Head of caudate nucleus (tissue), 42 donors: ENCODE measurements at regions not wholly inside any gene's neighbourhood (a gene's known extent, or its start where the extent isn't known, plus 50 kb on each side); places are given as distances from the start of the nearest gene placed in this dataset.

ENCODE experiments used
- DNase-seq, 42 donors: peaks; one replicate each; pipeline versions ENCODE4 v3.0.0 to v3.0.0-alpha.2; 2020 to 2021; ENCODE audit warnings: mixed read lengths in 7 of 42
- intact Hi-C: fragments of 100-400 bp; cut with DNase I; formaldehyde crosslinking; loops from one replicate; pipeline ENCODE4 v1.15.0; 2022

GRCh38 chr9:23587433-23587832 lies 238.6 kb downstream of the ELAVL2 start:
- intact Hi-C loops, result no loop called here
- peak; percentile 7 to 72 (median 49) for DNase-seq

GRCh38 chr9:23587903-23588302 lies 238.1 kb downstream of the ELAVL2 start:
- intact Hi-C loops, result no loop called here
- DNase-seq, result no peak

GRCh38 chr9:23590276-23591000 lies 235.6 kb downstream of the ELAVL2 start:
- intact Hi-C loops, result no loop called here
- no peak for DNase-seq

GRCh38 chr9:23594421-23594820 lies 231.6 kb downstream of the ELAVL2 start:
- no peak for DNase-seq
- intact Hi-C loops, result no loop called here

- intact Hi-C loops, result no loop called here
Observed at GRCh38 chr9:23596913-23597634, 229.0 kb downstream of the ELAVL2 start.

DNA sequence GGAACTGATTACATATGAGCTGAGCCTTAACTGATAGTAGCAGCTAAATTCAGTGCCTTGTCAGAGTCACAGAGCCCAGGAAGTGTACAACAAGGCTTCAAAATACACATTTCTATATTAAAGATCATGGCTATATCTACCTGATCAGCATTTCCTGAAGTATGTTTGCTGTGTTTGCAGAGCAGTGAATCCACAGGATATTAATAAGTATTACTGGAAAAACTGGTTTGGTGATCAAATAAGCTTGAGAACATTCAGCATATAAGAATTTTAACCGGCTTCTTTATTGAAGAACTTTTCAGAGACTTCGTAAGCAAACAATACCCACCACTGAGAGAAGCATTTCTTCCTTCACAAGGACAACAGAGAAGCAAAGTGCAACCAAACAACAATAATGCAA lies 227.0 kb downstream of the ELAVL2 start:
- no peak for DNase-seq
- intact Hi-C loops, result no loop called here

More at GRCh38 chr9:23596913-23597634, 229.0 kb downstream of the ELAVL2 start:
- no peak for DNase-seq

DNA sequence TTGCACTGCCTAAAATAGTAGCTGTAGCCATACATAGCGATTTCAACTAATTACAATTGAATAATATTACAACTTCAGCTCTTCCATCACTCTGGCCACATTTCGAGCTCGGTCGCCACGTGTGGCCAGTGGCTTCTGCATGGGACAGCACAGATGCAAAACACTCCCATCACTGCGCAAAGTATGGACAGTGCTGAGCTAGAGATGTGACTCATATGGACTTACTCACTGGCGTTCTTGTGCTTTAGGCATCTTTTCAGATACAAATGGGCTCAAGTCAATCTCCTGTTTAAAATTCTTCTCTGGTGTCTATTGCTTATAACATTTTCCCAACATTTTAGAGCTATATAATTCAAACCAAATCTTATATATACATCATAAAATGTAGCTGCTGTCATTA lies 222.7 kb downstream of the ELAVL2 start:
- intact Hi-C loops, result no loop called here

DNA sequence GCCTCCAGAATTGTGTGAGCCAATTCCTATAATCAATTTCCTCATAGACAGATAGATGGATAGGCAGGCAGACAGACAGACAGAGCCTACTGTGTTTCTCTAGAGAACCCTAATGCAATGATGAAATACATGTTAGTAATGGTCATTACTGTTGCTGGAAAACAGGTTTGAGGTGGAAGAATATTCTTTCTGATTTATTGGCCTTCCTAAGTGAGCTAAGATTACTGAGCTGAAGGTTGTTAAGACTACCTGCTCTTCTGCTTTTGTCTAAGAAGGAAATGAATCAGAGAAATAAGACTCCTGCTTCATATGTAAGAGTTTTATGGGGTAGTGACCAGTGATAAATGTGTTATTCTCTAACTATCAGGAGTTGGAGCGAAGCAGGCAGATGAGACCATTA lies 219.9 kb downstream of the ELAVL2 start:
- intact Hi-C loops, result no loop called here

More for the DNA sequence above, 222.7 kb downstream of the ELAVL2 start:
- no peak for DNase-seq

DNA sequence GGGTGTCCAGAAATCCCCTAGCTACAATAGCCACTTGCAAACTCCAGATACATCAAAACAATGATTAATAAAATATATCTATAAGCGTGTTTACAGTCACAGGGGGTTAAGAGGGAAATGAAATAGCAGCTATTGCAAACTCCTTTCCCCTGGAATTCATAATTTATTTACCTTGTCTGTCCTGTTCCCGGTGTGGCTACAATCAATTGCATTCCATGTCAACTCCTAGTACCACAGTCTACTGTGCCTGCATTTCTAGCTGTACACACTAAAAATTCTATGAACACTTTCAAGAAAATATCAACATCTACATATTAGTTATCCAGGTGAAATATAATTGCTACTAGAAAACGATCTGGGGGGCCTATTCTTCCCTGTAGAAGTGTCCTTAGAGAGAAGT lies 217.6 kb downstream of the ELAVL2 start:
- DNase-seq, result no peak
- intact Hi-C loops, result no loop called here

More for the DNA sequence above, 219.9 kb downstream of the ELAVL2 start:
- DNase-seq, result no peak

DNA sequence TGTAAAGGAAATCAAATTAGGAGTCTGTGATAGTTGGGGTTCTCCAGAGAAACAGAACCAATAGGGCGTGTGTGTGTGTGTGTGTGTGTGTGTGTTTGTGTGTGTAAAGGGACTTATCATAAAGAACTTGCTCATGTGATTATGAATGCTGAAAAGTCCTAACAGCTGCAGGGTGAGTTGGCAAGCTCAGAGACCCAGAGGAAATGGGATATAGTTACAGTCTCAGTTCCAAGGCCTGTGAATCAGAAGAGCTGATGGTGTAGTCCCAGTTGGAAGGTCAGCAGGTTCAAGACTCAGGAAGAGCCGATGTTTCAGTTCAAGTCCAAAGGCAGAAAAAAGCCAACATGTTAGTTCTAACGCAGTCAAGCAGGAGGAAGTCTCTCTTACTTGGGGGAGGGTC lies 214.2 kb downstream of the ELAVL2 start:
- DNase-seq, result no peak
- intact Hi-C loops, result no loop called here

DNA sequence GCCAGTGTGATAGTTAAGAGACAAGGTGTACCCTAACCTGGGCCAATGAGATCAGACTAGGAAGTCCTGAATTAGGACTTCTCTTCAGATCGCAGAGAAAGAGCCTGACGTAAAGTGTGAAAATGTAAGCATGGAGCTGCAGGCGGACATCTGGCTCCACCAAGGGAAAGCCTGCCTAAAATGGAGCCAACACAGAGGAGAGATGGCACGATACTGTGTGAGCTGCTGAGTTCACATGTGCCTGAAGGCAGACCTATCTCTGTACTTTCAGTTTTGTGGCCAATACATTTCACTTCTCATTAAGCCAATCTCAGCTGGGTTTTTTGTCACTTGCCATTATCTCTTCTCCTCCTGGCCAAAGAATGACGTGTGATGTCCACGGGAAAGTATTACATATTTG lies 210.5 kb downstream of the ELAVL2 start:
- intact Hi-C loops, result no loop called here

DNA sequence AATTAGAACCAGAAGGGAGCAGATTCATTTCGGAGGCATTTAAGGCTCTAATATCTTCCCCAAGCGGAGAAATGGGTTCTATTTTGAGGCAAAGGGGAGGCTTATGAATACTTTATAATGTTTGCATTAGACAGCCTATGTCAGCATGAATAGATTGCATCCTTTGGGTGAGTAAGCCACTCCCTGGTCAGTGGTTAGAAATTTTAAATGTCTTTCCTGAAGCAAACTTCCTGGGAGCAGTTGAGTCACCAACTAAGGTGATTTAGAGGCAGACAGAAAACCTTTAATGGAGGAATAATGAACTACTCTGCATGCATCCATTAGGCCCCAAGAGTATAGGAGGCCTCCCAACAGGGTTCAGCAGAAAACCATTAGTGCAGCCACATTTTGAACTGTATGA lies 204.9 kb downstream of the ELAVL2 start:
- intact Hi-C loops, result no loop called here
- no peak for DNase-seq

More for the DNA sequence above, 210.5 kb downstream of the ELAVL2 start:
- no peak for DNase-seq

DNA sequence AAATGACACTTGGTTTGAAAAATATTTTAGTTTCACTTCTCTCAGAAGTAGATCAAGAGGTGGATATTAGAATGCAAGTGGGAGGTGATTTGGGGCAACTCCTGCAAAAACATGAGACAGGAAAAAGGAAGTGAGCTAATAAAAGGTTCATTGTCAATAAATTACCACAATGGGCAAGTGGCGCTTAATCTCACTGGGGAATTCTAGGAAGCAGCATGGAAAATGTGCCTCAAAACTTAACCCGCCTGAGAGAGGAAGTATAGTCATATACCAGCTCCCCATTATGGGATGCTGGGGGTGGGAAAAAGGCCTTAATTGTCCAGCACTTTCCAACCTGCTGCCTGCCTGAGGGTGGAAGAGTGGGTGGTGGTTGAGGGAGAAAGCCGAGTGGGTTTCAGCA lies 204.1 kb downstream of the ELAVL2 start:
- intact Hi-C loops, result no loop called here

DNA sequence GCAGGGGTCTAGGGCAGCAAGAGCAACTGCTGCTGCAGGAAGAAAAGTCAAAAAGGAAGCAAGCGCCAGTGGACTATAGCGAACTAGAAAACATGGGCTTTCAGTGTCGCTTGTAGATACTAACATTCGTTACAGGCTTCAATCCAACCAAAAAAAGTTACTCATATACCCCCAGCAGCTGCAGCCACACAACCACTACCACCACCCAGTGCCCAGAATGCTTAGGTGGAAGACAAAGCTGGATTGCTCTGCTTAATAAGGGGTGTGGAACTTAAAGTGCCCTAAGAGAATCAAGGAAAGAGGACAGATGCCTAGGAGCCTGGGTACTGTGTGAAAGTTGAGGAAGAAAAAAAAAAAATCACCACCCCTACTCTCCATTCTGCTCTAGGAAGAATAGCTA lies 203.6 kb downstream of the ELAVL2 start:
- no peak for DNase-seq
- intact Hi-C loops, result no loop called here

More for the DNA sequence above, 204.1 kb downstream of the ELAVL2 start:
- DNase-seq, result no peak

DNA sequence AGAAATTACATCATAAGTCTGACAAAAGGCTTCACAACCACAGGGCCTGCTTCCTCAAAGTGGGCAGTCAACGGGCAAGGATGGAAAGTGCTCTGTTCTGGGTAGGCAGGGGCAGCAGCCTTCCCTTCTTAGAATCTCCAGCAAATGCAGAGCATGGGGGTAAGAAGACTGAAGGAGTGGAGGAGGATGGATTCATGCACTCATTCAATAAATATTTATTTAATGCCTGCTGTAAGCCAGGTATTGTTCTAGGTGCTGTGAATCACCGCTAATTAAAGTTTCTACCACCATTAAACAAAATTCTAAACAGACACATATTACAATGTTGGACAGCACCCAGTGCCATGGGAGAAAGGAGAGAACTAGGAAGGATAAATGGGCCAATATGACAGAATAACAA lies 195.6 kb downstream of the ELAVL2 start:
- intact Hi-C loops, result no loop called here
- no peak for DNase-seq

DNA sequence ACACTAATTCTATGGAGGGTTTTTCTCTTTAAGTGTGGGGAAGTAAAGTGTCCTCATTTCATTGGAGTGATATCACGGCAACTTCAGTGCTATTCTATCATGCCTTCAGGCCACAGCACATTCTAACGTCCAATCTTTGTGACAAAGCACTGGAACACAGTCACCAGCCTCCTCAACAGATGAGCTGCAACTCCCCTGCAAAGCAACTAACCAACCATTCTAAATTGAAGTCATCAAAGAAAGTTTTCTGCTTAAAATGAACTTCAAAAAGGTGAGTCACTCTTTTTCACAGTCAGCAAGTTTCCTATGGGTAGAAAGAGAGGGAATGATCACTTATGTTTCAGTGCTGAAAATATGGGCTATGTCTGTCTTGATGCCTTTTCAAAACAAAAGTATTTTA lies 190.8 kb downstream of the ELAVL2 start:
- intact Hi-C loops, result no loop called here
- no peak for DNase-seq

DNA sequence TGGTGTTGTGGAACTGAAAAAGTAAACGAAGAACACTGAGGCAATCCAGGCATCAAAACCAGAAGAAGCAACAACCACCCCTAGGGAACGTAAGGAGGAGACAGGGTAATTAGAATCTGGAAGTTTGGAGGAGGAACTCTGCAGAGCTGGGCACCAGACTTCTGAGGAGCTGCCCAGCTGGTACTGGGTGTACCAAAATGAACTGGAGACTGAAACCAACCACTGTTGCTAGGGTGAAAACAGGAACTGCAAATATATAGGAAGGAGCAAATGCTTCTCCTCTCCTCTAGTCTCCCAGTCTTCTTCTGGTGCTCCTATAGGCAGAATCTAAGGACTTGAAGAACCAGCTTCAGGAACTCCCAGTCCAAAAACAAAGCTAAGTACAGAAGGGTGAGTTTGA lies 189.8 kb downstream of the ELAVL2 start:
- intact Hi-C loops, result no loop called here

GRCh38 chr9:23638011-23638410 lies 188.0 kb downstream of the ELAVL2 start:
- intact Hi-C loops, result no loop called here
- no peak for DNase-seq

More for the DNA sequence above, 189.8 kb downstream of the ELAVL2 start:
- DNase-seq, result peak in 4 of 42 donors; percentile 1 to 13 (median 6)

DNA sequence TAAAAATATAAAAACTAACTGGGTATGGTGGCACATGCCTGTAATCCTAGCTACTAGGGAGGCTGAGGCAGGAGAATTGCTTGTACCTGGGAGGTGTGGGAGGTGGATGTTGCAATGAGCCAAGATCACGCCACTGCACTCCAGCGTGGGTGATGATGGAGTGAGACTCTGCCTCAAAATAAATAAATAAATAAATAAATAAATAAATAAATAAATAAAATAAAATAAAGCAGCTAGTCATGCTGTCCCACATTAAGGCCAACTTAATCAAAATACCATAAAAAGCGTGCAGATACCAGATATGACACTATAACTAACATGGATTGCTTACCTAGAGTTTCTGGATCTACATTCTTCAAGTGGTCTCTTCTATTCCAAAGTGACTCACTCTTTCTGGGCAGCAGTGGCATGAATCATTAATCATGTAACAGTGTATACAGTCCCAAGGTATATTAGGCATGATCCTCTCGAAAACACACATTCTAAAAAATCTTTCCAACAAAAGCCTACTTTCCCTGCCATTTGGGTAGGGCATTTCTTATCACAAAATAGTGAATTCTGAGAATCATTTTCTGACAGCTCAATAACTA lies 187.1 kb downstream of the ELAVL2 start:
- DNase-seq, result no peak
- intact Hi-C loops, result no loop called here
